Activated T-helper 1 cell treated with anti-CD3 and anti-CD28 coated beads, Interleukin-12 subunit alpha, Interleukin-12 subunit beta, Interleukin-2, Interleukin-4 antibody, amounts not matched to agents 30 ng/mL and 10 ng/mL and 1 ng/mL, durations not matched to agents 14 hours and 24 hours and 36 hours (primary cell): ENCODE measurements at regions not wholly inside any gene's neighbourhood (a gene's known extent, or its start where the extent isn't known, plus 50 kb on each side); places are given as distances from the start of the nearest gene placed in this dataset.

Experiments used
- DNase-seq: peaks from one replicate; pipeline ENCODE4 v3.0.0; 2021; ENCODE audit warnings: low spot score
- H3K27ac Mint-ChIP-seq: one replicate; pipeline ENCODE4 v1.8.0; 2021; ENCODE audit warnings: mild to moderate bottlenecking, mixed read lengths
- H3K27me3 Mint-ChIP-seq: one replicate; pipeline ENCODE4 v1.8.0; 2022; ENCODE audit warnings: mild to moderate bottlenecking, moderate library complexity, mixed read lengths; ENCODE audit not compliant: insufficient read depth
- H3K36me3 Mint-ChIP-seq: one replicate; pipeline ENCODE4 v1.8.0; 2021; ENCODE audit warnings: low read depth, mixed read lengths
- H3K4me1 Mint-ChIP-seq: one replicate; pipeline ENCODE4 v1.8.0; 2021; ENCODE audit warnings: low read depth, mixed read lengths
- H3K4me3 Mint-ChIP-seq: one replicate; pipeline ENCODE4 v1.8.0; 2021; ENCODE audit warnings: mild to moderate bottlenecking, moderate library complexity, mixed read lengths
- H3K9me3 Mint-ChIP-seq: one replicate; pipeline ENCODE4 v1.8.0; 2021; ENCODE audit warnings: mixed read lengths
- intact Hi-C: fragments of 100-400 bp; cut with micrococcal nuclease; formaldehyde crosslinking; loops from one replicate; pipeline ENCODE4 v1.15.1; 2024

DNA sequence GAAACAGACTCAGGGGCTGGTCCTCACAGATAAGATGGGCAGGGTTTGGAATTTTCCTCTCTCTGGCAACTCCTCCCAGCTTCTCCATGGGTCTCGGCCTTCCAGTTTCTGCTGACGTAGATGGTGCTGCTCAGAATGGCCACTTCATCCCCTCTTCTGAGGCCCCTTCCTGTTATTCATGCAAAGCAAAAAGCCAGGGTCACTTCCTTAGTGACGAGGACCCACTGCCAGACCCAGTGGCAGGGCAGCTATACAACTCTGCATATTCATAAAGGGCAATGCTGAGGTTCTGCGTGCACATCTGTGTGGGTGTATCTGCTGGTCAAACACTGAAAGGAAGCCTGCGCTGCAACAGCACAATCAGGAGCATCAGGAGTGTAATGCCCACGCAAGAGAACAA lies 108.8 kb downstream of the WSCD1 start:
- intact Hi-C loops = no loop called here
- no peak for DNase-seq
- Mint-ChIP-seq H3K4me1 (no peaks in the 10 kb centered on the region), H3K27ac (no peak overlapping the region), H3K4me3 (no peak overlapping the region), H3K27me3 (peaks cover 6% of the 10 kb centered on the region), H3K9me3 (no peaks in the 10 kb centered on the region), H3K36me3 (no peaks in the 10 kb centered on the region)

DNA sequence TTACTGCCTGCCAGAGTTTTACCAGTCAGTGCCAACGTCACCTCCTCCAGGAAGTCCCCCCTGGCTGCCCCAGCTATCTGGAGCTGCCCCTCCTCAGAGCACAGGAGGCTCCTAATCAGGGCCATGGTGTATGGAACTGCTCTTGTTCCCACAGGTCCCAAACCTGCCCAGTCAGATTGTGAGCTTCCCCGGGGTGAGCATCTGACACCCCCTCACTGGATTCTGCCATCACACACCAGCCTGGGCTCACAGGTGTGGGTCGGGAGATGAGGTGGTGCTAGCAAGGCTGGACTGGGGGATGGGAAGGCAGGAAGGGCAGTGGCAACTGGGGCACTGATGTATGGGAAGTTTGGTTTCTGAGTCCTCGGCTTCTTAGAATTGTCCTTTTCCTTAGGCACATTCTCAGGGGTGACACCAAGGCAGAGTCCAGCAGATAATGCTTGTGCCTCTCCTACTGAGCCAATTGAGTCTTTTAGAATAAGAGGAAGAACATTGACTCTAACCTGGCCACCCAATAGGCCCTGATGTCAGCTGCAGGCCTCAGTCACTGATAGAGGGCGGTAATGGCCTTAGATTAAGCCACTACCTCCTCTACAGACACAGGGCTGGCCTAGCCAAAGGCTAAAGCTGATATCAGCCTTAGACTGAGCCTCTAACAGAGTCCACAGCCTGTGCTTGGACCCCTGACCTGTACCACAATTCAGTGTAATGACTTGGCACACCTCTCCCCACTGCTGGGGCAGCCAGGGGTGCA lies 107.9 kb downstream of the WSCD1 start:
- Mint-ChIP-seq H3K36me3 (no peaks in the 10 kb centered on the region), H3K4me3 (no peak overlapping the region), H3K27ac (no peak overlapping the region), H3K4me1 (no peaks in the 10 kb centered on the region), H3K27me3 (peaks cover 6% of the 10 kb centered on the region), H3K9me3 (no peaks in the 10 kb centered on the region)
- DNase-seq = no peak
- intact Hi-C loops = no loop called here
